ENCODE measurements at regions not wholly inside any gene's neighbourhood (a gene's known extent, or its start where the extent isn't known, plus 50 kb on each side); places are given as distances from the start of the nearest gene placed in this dataset.

DNA sequence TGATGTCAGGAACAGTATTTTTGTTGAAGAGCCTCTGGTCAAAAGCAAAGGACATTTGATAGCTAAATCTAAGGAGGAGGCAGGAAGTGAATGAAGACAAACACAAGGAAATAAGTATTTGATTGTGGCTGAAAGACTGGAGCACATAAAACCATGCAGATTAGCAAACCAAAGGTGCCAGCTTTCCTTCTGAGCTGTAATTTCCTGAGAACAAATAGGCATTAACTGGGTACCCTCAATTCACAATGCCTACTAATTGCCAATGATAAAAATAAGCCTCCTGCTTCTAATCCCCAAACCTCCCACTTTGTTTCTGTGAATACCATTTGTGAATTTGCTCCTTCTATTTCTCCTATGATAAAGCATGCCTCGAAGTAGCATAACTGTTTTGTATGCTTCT, 1279.6 kb upstream of the USP15 start:
- Histone ChIP-seq H3K4me3 (ENCODE audit: low read length) (no peak overlapping the region), H3K27me3 (ENCODE audit: control insufficient read depth in 1 of 2, insufficient read depth in 2 of 2, low read length in 2 of 2) (no peaks in the 10 kb centered on the region), H3K4me1 (ENCODE audit: insufficient read depth, low read length) (no peaks in the 10 kb centered on the region), H3K9me3 (ENCODE audit: control insufficient read depth in 1 of 2, insufficient read depth in 1 of 2, low read length in 2 of 2) (peaks cover 0 to 4% of the 10 kb centered on the region in 2 experiments), H3K27ac (ENCODE audit: low read depth in 1 of 2, low read length in 2 of 2) (no peak overlapping the region), H3K36me3 (ENCODE audit: insufficient read depth, low read length) (no peaks in the 10 kb centered on the region)
- Mint-ChIP-seq H3K4me3 (no peak overlapping the region), H3K27me3 (no peaks in the 10 kb centered on the region), H3K4me1 (ENCODE audit: low read depth) (no peaks in the 10 kb centered on the region), H3K36me3 (ENCODE audit: low read depth) (no peaks in the 10 kb centered on the region), H3K27ac (no peak overlapping the region), H3K9me3 (peaks cover 17% of the 10 kb centered on the region)
- ChIA-PET POLR2A (no interaction called here), CTCF (no interaction called here)
- ATAC-seq (ENCODE audit: poor library complexity) = no peak
- intact Hi-C loops (cut with DNase I, micrococcal nuclease) = no loop called here
- TF ChIP-seq, protein P1, sequence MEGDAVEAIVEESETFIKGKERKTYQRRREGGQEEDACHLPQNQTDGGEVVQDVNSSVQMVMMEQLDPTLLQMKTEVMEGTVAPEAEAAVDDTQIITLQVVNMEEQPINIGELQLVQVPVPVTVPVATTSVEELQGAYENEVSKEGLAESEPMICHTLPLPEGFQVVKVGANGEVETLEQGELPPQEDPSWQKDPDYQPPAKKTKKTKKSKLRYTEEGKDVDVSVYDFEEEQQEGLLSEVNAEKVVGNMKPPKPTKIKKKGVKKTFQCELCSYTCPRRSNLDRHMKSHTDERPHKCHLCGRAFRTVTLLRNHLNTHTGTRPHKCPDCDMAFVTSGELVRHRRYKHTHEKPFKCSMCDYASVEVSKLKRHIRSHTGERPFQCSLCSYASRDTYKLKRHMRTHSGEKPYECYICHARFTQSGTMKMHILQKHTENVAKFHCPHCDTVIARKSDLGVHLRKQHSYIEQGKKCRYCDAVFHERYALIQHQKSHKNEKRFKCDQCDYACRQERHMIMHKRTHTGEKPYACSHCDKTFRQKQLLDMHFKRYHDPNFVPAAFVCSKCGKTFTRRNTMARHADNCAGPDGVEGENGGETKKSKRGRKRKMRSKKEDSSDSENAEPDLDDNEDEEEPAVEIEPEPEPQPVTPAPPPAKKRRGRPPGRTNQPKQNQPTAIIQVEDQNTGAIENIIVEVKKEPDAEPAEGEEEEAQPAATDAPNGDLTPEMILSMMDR (IDR thresholded peaks at IDR 0.05) = no peak
- DNase-seq = no peak

DNA sequence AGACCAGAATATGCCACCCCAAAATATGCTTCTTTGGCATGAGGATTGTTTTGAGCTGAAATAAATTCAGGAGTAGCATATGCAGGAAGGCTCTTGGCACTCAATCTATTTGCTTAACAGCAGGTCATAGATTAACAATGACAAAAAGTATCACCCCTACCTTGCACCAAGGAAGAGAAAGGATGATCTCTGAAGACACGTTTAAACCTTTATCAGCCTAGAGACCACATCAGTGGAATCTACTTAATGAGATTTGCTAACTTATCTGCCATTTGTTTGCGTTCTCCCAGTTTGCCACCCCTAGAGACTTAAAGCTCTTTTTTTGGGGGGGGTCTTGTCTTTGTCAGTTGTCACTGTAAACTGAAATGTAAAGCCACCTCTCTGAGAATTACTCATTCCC, 1278.7 kb upstream of the USP15 start:
- no peaks in the 10 kb centered on the region for H3K36me3 ChIP-seq (ENCODE audit: insufficient read depth, low read length)
- CTCF ChIA-PET = no interaction called here
- Mint-ChIP-seq H3K4me3 (no peak overlapping the region), H3K36me3 (ENCODE audit: low read depth) (no peaks in the 10 kb centered on the region), H3K4me1 (ENCODE audit: low read depth) (no peaks in the 10 kb centered on the region), H3K27ac (no peak overlapping the region), H3K27me3 (no peaks in the 10 kb centered on the region), H3K9me3 (peaks cover 18% of the 10 kb centered on the region)
- no peaks in the 10 kb centered on the region for H3K4me1 ChIP-seq (ENCODE audit: insufficient read depth, low read length)
- TF ChIP-seq, protein P1 (IDR thresholded peaks at IDR 0.05) = no peak
- ATAC-seq (ENCODE audit: poor library complexity) = no peak
- peaks cover 0 to 7% of the 10 kb centered on the region in 2 experiments for H3K9me3 ChIP-seq (ENCODE audit: control insufficient read depth in 1 of 2, insufficient read depth in 1 of 2, low read length in 2 of 2)
- no peak overlapping the region for H3K27ac ChIP-seq (ENCODE audit: low read depth in 1 of 2, low read length in 2 of 2)
- intact Hi-C loops (cut with DNase I, micrococcal nuclease) = no loop called here
- no peak overlapping the region for H3K4me3 ChIP-seq (ENCODE audit: low read length)
- H3K27me3 ChIP-seq (ENCODE audit: control insufficient read depth in 1 of 2, insufficient read depth in 2 of 2, low read length in 2 of 2) = no peaks in the 10 kb centered on the region
- POLR2A ChIA-PET = no interaction called here
- DNase-seq = no peak

DNA sequence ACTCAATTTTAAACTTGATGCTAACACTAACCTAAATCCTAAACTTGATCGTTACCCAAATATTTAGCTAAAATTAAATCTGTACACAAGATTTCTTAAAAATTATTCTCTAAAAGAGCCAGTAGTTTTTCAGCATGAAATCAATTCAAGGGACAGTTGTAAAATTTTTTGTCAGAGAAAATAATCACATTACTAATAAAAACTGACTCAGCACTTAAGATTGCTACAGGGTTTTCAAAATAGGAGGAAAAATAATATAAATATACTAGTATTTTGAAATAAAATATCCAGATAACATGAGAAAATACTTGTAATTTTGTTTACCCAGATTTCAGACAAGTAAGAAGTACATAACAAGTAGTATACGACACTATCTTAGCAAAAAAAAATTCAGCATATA, 1268.1 kb upstream of the USP15 start:
- Mint-ChIP-seq H3K9me3 (peaks cover 3% of the 10 kb centered on the region), H3K27me3 (no peaks in the 10 kb centered on the region), H3K27ac (no peak overlapping the region), H3K4me1 (ENCODE audit: low read depth) (no peaks in the 10 kb centered on the region), H3K4me3 (no peak overlapping the region), H3K36me3 (ENCODE audit: low read depth) (no peaks in the 10 kb centered on the region)
- TF ChIP-seq, protein P1 (IDR thresholded peaks at IDR 0.05) = no peak
- Histone ChIP-seq H3K4me3 (ENCODE audit: low read length) (no peak overlapping the region), H3K4me1 (ENCODE audit: insufficient read depth, low read length) (no peaks in the 10 kb centered on the region), H3K36me3 (ENCODE audit: insufficient read depth, low read length) (no peaks in the 10 kb centered on the region), H3K27me3 (ENCODE audit: control insufficient read depth in 1 of 2, insufficient read depth in 2 of 2, low read length in 2 of 2) (no peaks in the 10 kb centered on the region), H3K27ac (ENCODE audit: low read depth in 1 of 2, low read length in 2 of 2) (no peak overlapping the region), H3K9me3 (ENCODE audit: control insufficient read depth in 1 of 2, insufficient read depth in 1 of 2, low read length in 2 of 2) (peaks cover 0 to 4% of the 10 kb centered on the region in 2 experiments)
- POLR2A ChIA-PET = no interaction called here
- ATAC-seq (ENCODE audit: poor library complexity) (no peak), DNase-seq (no peak)
- intact Hi-C loops (cut with DNase I, micrococcal nuclease) = no loop called here
- CTCF ChIA-PET = no interaction called here
